ENCODE measurements at regions not wholly inside any gene's neighbourhood (a gene's known extent, or its start where the extent isn't known, plus 50 kb on each side); places are given as distances from the start of the nearest gene placed in this dataset.

DNA sequence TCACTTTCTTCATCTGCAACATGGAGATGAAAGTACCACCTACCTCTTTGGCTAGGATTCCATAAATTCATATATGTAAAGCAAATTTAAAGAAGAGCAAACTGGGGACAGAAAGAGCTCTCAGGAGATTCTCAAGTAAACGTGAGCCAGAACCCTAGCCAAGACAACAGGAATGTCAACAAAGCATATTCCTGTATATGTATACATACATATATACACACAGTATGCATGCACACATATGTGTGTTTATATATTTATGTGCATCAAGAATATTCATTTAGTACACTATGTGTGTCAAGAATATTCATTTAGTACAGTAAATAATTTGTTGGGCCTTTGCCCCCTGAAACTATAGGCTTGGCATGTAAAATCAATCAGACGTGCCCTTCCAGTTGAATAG lies 574.4 kb upstream of the KLHL29 start:
- DNase-seq: no peak

DNA sequence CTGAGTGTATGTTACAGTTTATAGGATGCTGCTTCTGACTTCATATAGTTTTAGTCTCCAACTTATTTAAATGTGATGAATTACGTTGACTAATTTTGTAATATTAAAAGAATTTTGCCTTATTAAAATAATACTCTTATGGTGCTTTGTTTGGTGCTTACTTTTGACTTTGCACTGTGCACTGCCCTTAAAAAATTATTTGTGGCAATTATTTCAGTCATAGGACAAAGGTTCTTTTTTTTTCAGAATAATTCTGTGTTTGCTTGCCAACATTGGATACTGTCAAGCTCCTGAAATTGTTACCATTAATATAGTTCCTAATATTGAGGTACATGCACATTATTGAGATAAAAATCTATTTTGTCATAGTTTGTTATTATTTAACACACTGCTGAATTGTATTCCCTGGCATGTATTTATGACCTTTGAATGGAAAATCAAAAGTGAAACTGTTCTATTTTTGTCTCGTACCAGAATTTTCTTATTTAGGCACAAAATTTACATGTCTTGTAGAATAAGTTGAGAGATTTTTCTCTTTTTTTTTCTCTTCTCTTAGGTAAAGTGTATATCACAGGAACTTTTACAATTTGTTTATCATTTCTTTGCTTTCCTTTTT lies 572.8 kb upstream of the KLHL29 start:
- DNase-seq: no peak

DNA sequence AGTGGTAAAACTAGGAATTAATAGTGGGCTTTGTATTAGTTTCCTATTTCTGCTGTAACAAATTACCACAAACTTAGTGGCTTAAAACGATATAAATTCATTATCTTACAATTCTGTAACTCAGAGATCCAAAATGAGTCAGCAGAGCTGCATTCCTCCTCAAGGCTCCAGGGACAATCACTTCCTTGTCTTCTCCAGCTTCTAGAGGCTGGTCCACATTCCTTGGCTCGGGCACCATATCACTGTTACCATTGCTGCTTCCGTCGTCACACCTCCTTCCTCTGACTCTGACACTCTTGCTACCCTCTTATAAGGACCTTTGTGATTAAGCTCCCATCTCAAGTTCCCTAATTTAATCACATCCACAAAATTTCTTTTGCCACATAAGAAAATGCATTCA lies 567.8 kb upstream of the KLHL29 start:
- DNase-seq: no peak

DNA sequence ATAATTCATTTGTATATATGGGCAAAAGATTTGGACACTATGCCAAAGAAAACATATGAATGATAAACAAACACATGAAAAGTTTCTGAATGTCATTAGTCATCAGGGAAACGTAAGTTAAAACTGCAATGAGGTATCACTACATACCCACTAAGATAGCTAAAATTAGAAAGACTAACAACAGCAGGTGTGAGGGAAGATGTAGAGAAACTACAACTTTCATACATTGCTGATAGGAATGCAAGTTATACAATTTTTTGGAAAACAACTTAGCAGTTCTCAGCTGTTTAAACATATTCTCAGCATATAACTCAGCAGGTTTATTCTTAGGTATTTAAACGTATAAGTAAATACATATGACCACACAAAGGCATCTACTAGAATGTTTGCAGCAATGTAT lies 563.5 kb upstream of the KLHL29 start:
- no peak for DNase-seq

DNA sequence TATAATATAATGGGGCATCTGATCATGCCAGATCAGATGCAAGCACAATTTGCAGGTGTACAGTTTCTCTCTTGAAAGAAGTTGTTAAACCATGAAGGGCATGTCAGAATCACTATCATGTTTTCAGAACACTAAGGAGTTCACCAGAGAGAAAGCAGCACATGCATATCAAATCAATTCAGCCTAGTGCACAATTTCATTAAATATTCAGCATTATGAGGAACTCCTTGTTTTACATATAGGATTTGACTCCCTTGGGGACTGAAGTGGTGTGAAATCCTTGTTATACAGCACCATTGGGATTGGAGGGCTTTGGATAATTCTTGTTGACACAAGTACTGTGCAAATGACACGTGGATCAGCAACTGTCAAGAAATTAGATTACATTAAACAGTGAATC lies 562.1 kb upstream of the KLHL29 start:
- no peak for DNase-seq

DNA sequence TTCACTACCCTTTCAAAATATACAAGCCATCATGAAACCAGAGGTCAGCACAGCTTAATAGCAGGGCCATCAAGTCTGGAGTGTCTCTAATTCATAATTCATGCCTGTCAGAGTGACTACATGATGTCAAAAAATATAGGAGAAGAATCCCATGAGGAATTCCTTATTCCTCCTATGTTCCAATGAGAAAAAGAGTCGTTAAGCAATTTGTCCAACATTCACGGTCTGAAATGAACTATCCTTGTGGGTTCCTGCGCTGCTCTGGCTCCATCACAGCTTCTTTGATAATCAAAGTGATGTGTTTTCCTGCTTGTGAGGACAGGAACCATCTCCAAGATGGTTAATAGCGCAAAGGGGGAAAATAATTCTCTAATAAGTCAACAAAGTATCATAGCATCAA lies 560.4 kb upstream of the KLHL29 start:
- no peak for DNase-seq

DNA sequence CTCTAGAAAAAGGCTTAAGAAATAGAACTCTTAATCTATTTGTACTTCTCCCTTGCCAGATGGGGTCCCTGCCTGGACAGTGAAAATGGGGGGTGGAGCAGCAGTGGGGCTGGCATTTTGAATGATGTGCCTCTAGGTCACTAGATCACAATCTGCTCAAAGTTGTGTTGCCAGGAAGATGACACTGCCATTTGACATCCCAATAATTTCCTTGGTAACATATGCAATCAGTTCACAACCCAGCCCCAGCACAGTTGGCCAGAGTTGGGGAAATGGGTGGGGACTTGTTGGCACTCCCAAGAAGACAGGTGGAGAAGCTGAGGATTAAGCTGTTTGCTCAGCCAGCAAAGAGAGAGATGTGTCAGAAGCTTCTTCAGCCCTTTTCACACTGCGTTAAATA lies 558.3 kb upstream of the KLHL29 start:
- DNase-seq: no peak

DNA sequence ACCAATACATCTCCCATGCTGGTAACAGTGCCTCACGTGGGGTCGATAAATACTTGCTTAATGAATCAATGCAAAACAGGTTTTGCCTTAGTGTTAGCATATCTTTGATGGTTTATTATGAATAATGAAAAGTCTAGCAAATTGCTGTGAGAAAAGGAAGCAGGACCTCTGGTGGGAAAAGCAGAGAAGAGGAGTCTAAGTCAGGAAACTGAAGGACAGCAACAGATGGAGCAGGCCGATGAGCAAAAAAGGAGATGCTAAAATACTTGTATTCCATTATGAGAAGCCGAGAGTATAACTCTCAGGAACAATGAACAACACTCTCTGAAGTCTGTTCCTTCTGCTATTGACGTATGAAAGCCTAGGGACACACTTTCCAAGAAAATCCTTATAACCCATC lies 555.2 kb upstream of the KLHL29 start:
- DNase-seq: no peak

DNA sequence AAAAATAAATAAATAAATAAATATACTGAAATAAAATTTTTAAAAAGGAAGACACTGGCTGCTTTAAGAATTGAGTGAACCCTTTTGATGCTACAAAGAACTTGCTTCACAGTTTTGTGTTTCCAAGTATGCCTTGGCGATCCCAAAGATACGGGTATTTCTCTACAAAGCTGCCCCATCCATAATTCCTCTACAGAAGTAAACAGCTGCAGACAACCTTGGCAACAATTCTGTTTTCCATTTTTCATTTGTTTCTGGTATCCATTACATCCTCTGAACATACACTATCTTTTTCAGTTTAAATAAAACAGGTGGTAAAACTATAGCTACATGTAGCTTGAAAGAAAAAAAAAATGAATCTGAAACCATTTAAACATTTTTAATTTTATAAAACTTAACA lies 552.8 kb upstream of the KLHL29 start:
- no peak for DNase-seq

DNA sequence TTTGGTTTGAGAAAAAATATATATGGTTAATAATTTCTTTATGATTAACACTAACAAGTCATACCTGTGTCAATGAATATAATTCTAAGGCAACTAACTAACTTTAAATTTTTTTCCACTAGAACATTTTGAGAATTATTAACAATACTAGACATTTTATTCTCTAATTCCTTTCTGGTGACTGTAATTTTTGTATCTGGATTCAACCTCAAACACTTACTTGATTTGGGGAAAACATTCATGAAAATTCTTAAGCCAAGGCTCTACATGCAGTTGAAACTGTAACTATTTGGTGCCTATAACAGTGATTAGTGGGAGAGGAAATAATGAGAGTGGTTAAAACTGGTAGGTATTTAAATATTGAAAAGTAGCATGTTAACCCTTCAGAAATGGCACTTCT lies 546.5 kb upstream of the KLHL29 start:
- no peak for DNase-seq

DNA sequence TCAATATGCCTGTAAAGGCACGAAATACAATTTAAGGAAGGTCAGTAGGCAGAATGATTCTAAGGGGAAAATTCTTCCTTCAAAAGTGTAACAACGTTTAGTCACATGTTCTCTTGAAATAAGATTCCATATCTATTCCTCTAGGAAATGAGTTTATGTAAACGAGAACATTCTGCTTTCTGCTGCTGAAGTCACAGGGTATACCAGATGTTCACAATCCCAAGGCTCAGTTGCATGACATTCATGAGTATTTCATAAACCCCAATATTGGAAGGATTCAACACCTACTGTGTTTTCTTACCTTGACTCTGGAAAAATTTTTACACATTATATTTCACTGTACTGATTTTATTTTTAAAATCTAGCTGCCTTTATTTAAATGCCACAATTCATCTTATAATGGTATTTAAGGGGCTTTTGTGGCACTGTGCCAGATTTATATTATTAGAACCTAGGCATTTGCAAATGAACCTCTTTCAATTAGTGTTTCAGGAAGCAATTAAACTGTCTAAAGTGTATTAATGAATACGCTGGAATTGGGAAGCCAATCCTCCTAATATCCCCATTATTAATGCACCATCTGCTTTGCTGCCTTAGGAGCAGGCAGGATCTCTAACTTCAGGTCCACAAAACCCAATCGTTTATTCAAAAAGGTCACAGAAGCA lies 542.6 kb upstream of the KLHL29 start:
- DNase-seq: no peak

DNA sequence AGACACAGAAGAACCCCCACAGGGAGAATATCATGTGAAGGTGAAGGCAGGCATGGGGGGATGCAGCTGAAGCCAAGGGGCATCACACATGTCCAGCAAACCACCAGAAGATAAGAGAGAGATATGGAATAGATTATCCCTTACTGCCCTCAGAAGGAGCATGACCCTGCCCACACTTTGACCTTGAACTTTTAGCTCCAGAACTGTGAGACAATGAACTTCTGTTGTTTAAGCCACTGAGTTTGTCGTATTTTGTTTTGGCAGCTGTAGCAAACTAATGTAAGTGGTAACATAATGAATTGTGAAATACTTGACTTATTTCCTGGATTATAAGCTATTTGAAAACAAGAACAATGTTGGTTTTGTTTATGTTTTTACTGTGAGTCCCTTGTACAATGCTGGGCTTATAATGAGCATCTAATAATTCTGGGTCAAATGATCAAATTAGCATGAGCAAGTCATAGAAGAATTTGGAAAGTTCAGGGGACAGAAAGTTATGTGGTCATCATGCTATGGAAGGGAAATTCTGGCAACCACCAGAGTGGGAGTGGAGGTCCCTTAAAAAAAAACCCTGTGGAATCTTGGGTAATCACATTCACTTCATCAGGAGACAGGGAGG lies 541.0 kb upstream of the KLHL29 start:
- DNase-seq: no peak

DNA sequence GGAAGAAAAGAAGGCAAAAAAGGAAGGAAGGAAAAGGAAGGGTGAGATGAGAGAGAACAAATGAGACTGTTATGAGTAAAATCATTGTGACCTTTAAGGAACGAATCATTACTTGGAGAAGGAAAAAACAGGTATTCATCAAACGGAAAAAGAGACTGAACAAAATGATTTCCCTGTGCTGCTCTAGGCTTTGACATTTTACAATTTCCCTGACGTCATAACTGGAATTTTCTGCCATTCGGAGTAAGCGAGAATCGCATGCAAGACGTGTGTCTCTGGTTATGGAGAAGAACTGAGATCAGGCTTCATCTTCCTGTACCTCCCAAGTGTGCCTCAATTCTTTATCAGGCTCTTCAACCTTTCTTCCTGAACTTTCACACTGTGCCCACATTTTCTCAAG lies 534.7 kb upstream of the KLHL29 start:
- no peak for DNase-seq

DNA sequence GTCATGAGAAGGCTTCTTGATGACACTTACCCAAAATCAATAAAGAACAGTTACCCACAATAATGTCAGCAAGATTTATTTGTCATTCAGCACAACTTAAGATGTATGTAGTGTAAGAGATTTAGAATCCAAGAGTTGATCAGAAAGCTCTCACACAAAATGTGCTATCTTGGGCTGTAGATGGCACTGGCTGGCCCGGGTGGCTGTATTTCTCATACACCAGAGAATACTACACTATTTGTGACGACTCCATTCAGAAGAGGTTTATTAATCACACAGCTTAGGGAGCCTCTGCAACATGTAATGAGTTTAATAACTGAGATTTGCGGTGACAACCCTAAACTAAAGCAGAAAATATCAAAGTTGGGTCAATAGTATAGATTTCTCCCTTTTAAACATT lies 530.4 kb upstream of the KLHL29 start:
- no peak for DNase-seq

DNA sequence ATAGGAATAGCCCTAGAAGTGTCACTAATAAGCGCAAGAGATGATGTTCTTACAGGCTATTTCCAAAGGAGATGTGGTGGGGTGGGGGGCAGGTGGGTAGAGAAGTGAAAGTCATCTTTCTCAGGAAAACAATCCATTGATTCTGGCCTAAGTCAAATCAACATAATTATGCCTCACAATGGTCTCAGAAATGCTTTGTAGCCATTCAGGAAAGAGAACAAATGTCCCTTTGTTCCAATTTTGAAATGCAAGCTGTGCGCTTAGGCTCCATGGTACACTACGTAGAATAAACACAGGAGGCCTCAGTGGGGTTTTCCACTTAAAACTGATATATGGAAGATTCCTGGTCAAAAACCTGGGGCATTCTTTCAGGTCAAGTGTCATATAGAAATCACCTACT lies 529.9 kb upstream of the KLHL29 start:
- no peak for DNase-seq

DNA sequence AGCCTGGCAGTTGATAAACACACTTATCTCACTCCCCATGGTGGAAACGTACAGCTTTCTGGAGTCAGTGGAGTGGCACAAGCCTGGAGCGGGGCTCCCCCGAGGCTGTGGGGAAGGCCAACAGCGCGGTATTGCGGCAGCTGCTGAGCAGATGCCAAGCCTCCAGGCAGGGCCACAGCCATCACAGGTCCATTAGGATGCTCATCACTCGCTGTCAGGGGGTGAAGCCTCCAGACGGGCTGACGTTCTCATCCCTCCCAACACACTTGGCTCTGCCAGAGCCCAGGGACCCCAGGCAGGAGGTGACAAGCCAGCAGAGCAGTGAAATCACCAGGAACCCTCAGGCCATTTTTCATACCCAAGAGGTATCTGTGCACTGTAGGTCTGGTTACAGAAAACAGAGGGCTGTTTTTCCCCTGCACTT lies 529.2 kb upstream of the KLHL29 start:
- no peak for DNase-seq

DNA sequence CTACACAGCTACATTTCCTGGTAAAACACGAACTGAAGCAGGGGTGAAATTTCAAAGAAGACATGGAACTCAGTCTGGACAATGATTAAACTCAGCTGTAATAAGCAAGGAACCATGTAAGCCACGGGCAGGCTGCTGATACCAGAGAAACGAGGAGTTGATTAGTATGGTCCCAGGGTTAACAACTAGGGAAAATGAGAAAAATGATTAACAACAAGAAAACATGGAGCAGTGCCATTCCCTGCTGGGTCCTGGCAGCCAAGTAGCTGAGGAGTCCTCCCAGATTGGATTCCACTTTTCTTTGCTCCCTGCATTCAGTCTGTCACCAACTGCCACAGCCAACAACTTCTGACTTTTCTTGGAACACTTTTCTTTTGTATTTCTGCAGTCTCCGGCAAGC lies 517.0 kb upstream of the KLHL29 start:
- no peak for DNase-seq

DNA sequence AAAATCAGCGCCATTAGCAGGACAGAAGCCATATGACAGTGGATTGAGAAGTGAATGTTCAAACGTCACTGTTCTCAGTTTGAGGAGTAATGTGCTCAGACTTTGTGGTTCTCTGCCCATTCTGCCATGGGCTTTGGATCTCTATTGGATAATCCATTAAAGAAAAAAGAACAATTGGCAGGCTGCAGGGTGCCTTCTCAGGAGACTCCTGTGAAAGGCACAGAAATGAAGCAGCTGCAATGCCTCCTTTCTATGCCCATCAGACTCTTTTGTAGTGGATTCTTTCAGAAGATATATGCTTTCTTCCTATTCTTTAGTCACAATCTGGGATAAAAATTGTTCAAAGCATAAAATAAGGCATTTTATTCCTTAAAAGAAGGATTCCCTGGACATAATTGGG lies 506.9 kb upstream of the KLHL29 start:
- DNase-seq: no peak

DNA sequence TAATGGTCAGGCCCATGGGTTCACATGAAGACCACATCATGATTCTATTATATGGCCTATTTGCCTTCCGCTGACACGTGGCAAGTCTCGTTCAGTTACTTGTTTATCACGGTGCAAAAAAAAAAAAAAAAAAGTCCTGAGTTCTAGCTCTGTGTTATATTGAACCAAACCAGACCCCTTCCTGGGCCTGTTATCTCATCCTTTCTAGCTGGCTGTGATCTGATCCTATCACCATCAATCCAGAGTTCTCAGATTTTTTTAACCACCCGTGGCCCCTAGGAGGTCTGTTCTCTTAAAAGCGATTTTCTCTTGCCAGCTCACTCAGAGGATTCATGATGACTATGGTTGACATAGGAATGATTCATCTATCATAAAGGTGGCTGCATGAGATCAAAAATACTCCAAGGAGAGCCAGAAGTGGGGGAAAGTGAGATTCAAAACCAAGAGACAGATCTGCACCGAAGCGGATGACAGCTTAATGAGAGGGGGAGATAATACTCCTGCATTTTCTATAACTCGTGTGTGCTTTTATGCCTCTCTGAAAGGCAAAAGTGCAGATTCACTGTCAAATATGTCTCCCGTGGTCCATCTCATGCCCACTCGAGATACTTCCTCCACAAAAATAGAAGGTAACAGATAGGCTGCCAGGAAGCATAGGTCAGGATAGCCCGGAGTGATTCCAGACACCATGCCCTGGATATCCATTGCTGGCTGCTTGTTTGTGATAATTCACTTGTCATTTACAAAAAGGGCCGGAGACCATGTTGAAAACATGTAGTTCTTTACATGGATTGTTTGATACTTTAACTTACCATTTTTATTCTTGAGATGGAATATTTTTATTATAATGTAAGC lies 505.7 kb upstream of the KLHL29 start:
- DNase-seq: no peak

DNA sequence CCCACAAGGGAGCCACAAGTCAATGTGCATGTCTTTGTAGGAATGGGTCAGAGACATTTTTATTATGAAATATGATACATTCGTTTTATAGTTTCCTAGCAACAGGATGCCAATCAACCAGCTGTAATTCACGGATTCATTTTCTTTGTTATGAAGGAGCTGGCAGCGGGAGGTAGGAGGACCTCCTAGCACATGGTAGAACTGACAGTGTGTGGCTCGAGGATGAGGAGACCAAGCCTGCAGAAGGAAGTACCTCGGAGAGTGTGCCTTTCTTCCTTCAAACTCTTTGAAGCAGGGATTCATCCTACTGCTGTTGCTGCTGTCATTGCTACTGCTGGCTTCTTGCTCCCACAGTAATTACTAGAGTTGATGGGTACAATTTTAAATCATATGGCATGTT lies 504.8 kb upstream of the KLHL29 start:
- no peak for DNase-seq

DNA sequence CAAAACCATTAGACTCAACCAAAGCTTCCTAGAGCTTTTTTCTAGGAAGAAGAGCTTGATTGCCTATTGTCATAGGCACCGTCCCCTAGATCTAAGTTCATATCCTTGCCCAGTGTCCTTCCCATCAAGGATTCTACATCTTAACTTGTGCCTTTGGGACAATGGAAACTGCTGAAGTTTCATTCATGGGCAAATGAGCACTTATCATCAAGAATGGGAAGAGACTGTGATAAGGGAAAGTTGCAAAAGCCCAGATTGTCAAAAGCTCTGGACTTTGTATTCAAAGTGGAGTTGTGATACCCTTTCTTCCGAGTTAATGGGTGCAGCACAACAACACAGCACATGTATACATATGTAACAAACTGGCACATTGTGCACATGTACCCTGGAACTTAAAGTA lies 503.0 kb upstream of the KLHL29 start:
- no peak for DNase-seq

DNA sequence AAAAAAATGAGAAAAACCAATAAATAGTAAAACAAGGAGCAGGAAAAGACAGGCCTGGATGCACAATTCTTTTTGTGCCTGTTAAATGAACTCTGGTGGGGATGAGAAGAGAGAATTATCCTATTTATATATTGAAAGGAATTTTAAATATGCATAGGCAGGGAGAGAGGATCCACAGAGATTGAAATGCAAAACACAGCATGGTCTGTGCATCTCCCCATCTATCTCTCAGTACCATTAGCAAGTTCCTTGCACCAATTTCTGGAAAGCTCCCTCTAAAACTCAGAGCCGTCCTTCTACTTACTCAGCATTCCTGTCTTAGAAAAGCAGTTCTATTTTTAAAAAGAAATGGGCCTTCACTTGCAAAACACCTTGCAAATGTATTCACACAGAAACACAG lies 502.3 kb upstream of the KLHL29 start:
- DNase-seq: no peak

DNA sequence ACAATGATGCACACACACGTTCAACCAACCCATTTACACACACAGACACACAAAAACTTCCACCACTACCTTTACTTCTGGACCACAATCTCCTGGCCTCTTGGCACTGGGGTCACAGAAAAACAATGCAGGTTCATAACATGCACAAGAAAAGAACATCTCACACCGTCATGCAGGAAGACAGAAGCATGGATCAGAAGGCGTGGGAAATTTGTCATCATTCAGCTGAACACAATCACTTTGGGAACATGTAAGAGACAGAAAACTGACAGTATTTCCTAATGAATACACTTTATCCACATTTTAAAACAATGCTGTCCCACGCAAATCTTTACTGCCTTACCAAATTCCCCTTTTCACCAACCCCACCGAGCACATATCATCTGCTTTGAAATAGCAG lies 501.9 kb upstream of the KLHL29 start:
- DNase-seq: no peak

DNA sequence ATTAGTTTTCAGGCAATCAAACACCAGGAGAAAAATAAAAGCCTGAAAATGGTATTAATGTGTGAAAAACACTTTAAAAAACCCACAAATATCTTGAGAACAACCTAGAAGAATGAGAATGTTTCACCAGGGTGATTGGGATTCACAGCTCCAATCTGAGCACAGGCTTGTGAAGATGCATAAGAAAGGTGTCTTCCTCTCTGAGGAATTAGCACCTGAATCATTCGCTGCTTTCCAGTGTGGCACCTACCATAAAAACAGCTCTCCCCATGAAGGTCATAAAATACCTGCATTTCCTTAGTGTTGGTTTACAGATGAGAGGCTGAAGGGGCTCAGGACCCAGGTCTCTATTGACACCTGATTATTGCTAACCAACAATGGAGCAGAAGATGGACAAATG lies 499.7 kb upstream of the KLHL29 start:
- no peak for DNase-seq

All from stimulated activated CD4-positive, alpha-beta T cell treated with anti-CD3 and anti-CD28 coated beads, Interleukin-2, amount 100 ng/mL, for 24 hours (primary cell).